ENCODE measurements at regions not wholly inside any gene's neighbourhood (a gene's known extent, or its start where the extent isn't known, plus 50 kb on each side); places are given as distances from the start of the nearest gene placed in this dataset.

DNA sequence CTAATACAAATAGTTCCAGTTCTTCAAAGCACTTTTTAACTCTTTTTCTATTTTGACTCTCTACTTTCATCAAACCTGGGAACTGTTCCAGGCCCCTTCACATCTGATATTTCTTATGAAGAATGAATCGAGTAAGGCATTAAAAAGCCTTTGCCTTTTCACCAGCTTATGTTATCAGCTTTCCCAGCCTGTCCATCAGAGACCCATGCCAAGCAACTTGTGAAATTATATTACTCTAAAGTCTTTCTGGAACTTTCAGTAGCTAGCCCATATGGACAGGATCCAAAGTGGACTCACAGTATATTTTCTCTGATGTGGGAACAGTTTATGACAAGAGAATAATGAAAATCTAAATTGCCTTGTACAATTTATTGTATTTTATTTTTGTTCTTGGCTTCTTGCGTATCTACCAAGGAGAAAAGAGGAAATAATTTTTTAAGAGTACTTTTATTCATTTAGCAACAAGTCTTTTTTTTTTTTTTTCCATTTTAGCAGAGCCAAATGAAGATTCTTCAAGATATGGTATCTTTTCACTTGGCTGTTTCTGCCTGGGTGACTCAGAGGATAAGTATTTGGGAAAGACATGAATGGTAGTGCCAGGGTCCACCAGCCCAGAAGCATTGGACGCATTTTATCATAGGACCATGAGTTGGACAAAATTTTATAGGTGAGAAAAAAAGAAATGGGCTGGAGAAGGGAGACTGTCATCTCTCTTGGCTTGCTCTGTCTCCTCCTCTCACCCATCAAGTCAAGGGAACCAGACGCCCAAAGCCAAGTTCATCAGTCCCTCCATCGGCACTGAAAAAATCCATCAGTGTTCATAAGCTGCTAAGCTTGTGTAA is 195.8 kb upstream of the NEBL start:
- Mint-ChIP-seq H3K9me3 (peaks cover 0 to 2% (median 0%) of the 10 kb centered on the region in 5 donors), H3K27me3 (peaks cover 0 to 2% of the 10 kb centered on the region in 2 donors), H3K27ac (no peak overlapping the region), H3K4me3 (no peak overlapping the region), H3K4me1 (no peaks in the 10 kb centered on the region), H3K36me3 (no peaks in the 10 kb centered on the region)
- ChIA-PET CTCF (no interaction called here), POLR2A (no interaction called here)
- Histone ChIP-seq H3K4me3 (ENCODE audit: low read length) (no peak overlapping the region), H3K27ac (ENCODE audit: low read depth, low read length) (no peak overlapping the region), H3K36me3 (ENCODE audit: insufficient read depth, low read length) (no peaks in the 10 kb centered on the region), H3K9me3 (ENCODE audit: low read length) (no peaks in the 10 kb centered on the region), H3K4me1 (ENCODE audit: insufficient read depth, low read length) (no peaks in the 10 kb centered on the region), H3K27me3 (ENCODE audit: insufficient read depth, low read length, poor library complexity, severe bottlenecking) (no peaks in the 10 kb centered on the region)
- no peak for DNase-seq

DNA sequence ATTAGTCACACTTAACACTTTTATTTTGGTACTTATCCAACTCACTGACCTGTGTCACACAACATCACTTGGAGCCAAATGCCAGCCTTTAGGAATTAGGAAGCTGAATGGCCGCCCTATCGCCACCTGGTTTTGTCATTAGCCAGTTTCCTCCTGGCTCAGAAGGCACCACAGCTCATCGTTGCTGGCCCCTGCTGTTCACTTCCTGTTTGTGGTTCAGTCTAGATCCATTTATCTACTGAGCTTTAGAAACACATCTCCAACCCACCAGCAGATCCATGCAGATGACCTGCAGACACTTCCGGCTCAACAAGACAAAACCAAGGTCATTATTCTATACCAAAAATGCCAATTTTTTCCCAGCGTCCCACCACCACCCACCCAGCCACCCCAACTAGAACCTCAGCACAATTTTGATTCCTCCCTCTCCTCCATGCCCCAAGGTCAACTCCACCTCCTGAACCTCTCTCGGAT is 193.5 kb upstream of the NEBL start:
- CTCF ChIA-PET = no interaction called here
- no peaks in the 10 kb centered on the region for H3K36me3 Mint-ChIP-seq
- Histone ChIP-seq H3K36me3 (ENCODE audit: insufficient read depth, low read length) (no peaks in the 10 kb centered on the region), H3K4me1 (ENCODE audit: insufficient read depth, low read length) (no peaks in the 10 kb centered on the region), H3K27ac (ENCODE audit: low read depth, low read length) (no peak overlapping the region), H3K4me3 (ENCODE audit: low read length) (no peak overlapping the region), H3K27me3 (ENCODE audit: insufficient read depth, low read length, poor library complexity, severe bottlenecking) (no peaks in the 10 kb centered on the region), H3K9me3 (ENCODE audit: low read length) (no peaks in the 10 kb centered on the region)
- H3K4me1 Mint-ChIP-seq = no peaks in the 10 kb centered on the region
- POLR2A ChIA-PET = no interaction called here
- H3K27ac Mint-ChIP-seq = no peak overlapping the region
- H3K4me3 Mint-ChIP-seq = no peak overlapping the region
- peaks cover 0 to 2% (median 0%) of the 10 kb centered on the region in 5 donors for H3K9me3 Mint-ChIP-seq
- H3K27me3 Mint-ChIP-seq = peaks cover 0 to 2% of the 10 kb centered on the region in 2 donors
- DNase-seq = no peak

DNA sequence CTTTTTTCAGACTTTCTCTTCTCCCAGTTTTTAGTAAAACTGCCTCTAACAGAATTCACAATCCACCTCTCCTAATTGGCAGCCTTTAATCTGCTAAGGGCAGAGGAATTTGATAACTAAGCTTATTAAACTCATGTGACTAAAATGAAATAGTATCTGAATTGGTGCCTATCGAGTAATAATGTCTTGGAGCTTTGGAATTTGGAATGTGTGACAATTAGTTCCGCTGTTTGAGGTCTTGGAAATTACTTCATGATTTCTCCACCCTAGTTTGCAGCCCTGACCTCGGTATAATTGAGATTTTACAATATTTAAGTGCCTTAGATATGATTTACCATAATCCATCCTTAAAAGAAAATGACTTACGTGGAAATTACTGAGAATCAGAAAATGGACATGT is 190.4 kb upstream of the NEBL start:
- H3K27me3 Mint-ChIP-seq = peaks cover 0 to 2% of the 10 kb centered on the region in 2 donors
- H3K36me3 Mint-ChIP-seq = no peaks in the 10 kb centered on the region
- H3K9me3 Mint-ChIP-seq = no peaks in the 10 kb centered on the region
- no peaks in the 10 kb centered on the region for H3K27me3 ChIP-seq (ENCODE audit: insufficient read depth, low read length, poor library complexity, severe bottlenecking)
- no peaks in the 10 kb centered on the region for H3K36me3 ChIP-seq (ENCODE audit: insufficient read depth, low read length)
- DNase-seq = no peak
- H3K27ac Mint-ChIP-seq = no peak overlapping the region
- no peaks in the 10 kb centered on the region for H3K4me1 Mint-ChIP-seq
- no peak overlapping the region for H3K4me3 ChIP-seq (ENCODE audit: low read length)
- ChIA-PET POLR2A (no interaction called here), CTCF (no interaction called here)
- H3K9me3 ChIP-seq (ENCODE audit: low read length) = no peaks in the 10 kb centered on the region
- H3K4me3 Mint-ChIP-seq = no peak overlapping the region
- no peak overlapping the region for H3K27ac ChIP-seq (ENCODE audit: low read depth, low read length)
- H3K4me1 ChIP-seq (ENCODE audit: insufficient read depth, low read length) = no peaks in the 10 kb centered on the region

DNA sequence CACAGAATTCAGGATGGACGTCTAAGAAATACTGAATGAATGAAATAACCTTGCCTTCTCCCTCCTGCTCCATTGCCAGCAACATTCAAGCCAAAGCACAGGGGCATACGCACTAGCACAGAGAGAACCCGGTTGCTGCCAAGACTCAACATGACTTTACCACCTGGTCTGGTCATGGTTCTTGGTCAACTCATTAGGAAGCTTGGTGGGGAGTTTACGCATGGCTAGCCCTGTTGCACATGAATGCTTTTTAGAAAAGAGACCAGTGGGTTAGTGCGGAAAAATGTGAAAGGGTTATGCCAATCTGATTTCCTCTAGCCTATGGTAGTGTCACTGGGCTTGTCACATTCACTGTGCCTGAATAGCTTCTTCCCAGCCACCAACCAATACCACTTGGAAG is 187.6 kb upstream of the NEBL start:
- DNase-seq = no peak
- Histone ChIP-seq H3K27me3 (ENCODE audit: insufficient read depth, low read length, poor library complexity, severe bottlenecking) (no peaks in the 10 kb centered on the region), H3K36me3 (ENCODE audit: insufficient read depth, low read length) (no peaks in the 10 kb centered on the region), H3K9me3 (ENCODE audit: low read length) (no peaks in the 10 kb centered on the region), H3K27ac (ENCODE audit: low read depth, low read length) (no peak overlapping the region), H3K4me3 (ENCODE audit: low read length) (no peak overlapping the region), H3K4me1 (ENCODE audit: insufficient read depth, low read length) (no peaks in the 10 kb centered on the region)
- H3K4me1 Mint-ChIP-seq = no peaks in the 10 kb centered on the region
- no peak overlapping the region for H3K27ac Mint-ChIP-seq
- ChIA-PET POLR2A (no interaction called here), CTCF (no interaction called here)
- H3K9me3 Mint-ChIP-seq = no peaks in the 10 kb centered on the region
- no peaks in the 10 kb centered on the region for H3K36me3 Mint-ChIP-seq
- H3K27me3 Mint-ChIP-seq = no peaks in the 10 kb centered on the region
- H3K4me3 Mint-ChIP-seq = no peak overlapping the region

DNA sequence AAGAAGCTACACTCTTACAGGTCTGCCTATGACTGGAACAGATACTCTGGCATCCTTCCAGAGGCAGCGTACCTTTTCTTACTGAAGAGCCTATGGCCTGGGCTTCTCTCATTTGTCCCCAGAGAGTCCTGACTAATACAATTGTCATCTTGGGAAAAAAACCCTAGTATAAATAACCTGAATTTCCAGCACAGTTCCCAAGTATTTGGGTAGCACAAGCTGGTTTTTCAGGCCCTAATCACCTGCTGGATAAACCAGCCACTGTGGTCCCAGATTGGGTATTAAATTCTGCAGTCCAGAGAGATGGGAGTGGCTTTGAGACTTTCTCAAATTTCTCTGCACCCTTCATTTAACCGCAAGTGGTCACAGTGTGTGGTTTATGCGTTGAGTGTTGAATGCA is 186.8 kb upstream of the NEBL start:
- ChIA-PET POLR2A (no interaction called here), CTCF (no interaction called here)
- H3K4me1 Mint-ChIP-seq = no peaks in the 10 kb centered on the region
- no peak overlapping the region for H3K4me3 Mint-ChIP-seq
- no peaks in the 10 kb centered on the region for H3K36me3 ChIP-seq (ENCODE audit: insufficient read depth, low read length)
- H3K9me3 Mint-ChIP-seq = no peaks in the 10 kb centered on the region
- H3K27me3 ChIP-seq (ENCODE audit: insufficient read depth, low read length, poor library complexity, severe bottlenecking) = no peaks in the 10 kb centered on the region
- no peaks in the 10 kb centered on the region for H3K36me3 Mint-ChIP-seq
- no peaks in the 10 kb centered on the region for H3K9me3 ChIP-seq (ENCODE audit: low read length)
- H3K27me3 Mint-ChIP-seq = no peaks in the 10 kb centered on the region
- H3K4me3 ChIP-seq (ENCODE audit: low read length) = no peak overlapping the region
- DNase-seq = no peak
- no peaks in the 10 kb centered on the region for H3K4me1 ChIP-seq (ENCODE audit: insufficient read depth, low read length)
- no peak overlapping the region for H3K27ac ChIP-seq (ENCODE audit: low read depth, low read length)
- H3K27ac Mint-ChIP-seq = no peak overlapping the region

DNA sequence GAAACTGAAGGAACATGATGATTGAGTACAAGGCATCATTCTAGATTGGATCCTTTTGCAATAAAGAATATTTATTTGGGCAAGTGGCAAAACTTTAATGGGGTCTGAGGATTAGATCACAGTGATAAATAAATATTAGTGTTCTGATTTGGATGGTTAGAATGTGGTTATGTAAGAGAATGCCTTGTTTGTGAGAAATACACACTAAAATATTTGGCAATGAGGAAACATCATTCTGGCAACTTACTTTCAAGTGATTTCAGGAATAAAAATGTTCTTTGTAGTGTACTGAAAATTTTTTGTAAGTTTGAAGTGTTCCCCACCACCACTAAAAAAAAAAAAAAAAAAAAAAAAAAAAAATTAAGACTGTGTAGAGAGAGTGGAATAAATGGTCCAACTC is 185.1 kb upstream of the NEBL start:
- Mint-ChIP-seq H3K4me1 (no peaks in the 10 kb centered on the region), H3K36me3 (no peaks in the 10 kb centered on the region), H3K27ac (no peak overlapping the region), H3K9me3 (peaks cover 0 to 2% (median 0%) of the 10 kb centered on the region in 5 donors), H3K27me3 (no peaks in the 10 kb centered on the region), H3K4me3 (no peak overlapping the region)
- Histone ChIP-seq H3K4me1 (ENCODE audit: insufficient read depth, low read length) (no peaks in the 10 kb centered on the region), H3K4me3 (ENCODE audit: low read length) (no peak overlapping the region), H3K9me3 (ENCODE audit: low read length) (no peaks in the 10 kb centered on the region), H3K27me3 (ENCODE audit: insufficient read depth, low read length, poor library complexity, severe bottlenecking) (no peaks in the 10 kb centered on the region), H3K27ac (ENCODE audit: low read depth, low read length) (no peak overlapping the region), H3K36me3 (ENCODE audit: insufficient read depth, low read length) (no peaks in the 10 kb centered on the region)
- ChIA-PET CTCF (no interaction called here), POLR2A (no interaction called here)
- no peak for DNase-seq

DNA sequence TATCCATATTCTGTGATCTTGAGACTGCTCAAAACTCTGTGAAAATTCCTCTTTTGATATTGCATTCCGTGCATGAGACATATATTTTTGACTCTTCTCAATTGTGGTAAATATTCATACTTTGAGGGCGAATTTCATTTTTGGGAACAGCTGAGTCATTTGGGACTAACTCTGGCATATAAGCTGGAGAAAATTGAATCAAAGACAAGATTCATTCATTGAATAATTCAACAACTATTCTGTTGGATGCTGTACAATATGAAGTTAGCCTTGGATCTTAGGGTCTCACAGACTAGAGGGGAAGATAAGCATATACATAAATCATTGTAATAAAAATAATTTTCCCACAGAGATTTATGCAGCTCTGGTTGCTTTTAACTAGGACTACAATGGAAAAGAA is 183.2 kb upstream of the NEBL start:
- no peak for DNase-seq
- Histone ChIP-seq H3K9me3 (ENCODE audit: low read length) (no peaks in the 10 kb centered on the region), H3K27me3 (ENCODE audit: insufficient read depth, low read length, poor library complexity, severe bottlenecking) (no peaks in the 10 kb centered on the region), H3K4me1 (ENCODE audit: insufficient read depth, low read length) (no peaks in the 10 kb centered on the region), H3K36me3 (ENCODE audit: insufficient read depth, low read length) (no peaks in the 10 kb centered on the region), H3K4me3 (ENCODE audit: low read length) (no peak overlapping the region), H3K27ac (ENCODE audit: low read depth, low read length) (no peak overlapping the region)
- Mint-ChIP-seq H3K4me1 (no peaks in the 10 kb centered on the region), H3K36me3 (no peaks in the 10 kb centered on the region), H3K27ac (no peak overlapping the region), H3K27me3 (no peaks in the 10 kb centered on the region), H3K9me3 (peaks cover 0 to 2% (median 0%) of the 10 kb centered on the region in 5 donors), H3K4me3 (no peak overlapping the region)
- POLR2A ChIA-PET = no interaction called here
- CTCF ChIA-PET = no interaction called here

DNA sequence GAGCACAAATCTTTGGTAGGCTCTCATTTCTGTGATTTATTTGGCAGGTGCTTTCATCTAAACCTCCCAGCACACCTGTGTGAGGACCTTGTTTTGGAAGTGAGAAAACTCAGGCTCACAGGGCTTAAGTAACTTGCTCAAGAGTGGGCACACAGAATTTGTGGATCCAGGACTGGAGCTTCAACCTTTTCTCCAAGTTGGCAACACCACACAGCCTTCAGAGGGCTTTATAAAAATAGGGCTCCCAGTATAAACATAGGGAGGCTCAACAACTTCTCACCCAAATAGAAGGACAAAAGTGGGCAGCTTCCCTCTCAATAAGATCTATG is 182.2 kb upstream of the NEBL start:
- Mint-ChIP-seq H3K4me3 (no peak overlapping the region), H3K4me1 (no peaks in the 10 kb centered on the region), H3K27ac (no peak overlapping the region), H3K36me3 (no peaks in the 10 kb centered on the region), H3K9me3 (peaks cover 0 to 2% (median 0%) of the 10 kb centered on the region in 5 donors), H3K27me3 (no peaks in the 10 kb centered on the region)
- H3K9me3 ChIP-seq (ENCODE audit: low read length) = no peaks in the 10 kb centered on the region
- DNase-seq = no peak
- no peaks in the 10 kb centered on the region for H3K36me3 ChIP-seq (ENCODE audit: insufficient read depth, low read length)
- H3K27me3 ChIP-seq (ENCODE audit: insufficient read depth, low read length, poor library complexity, severe bottlenecking) = no peaks in the 10 kb centered on the region
- H3K4me1 ChIP-seq (ENCODE audit: insufficient read depth, low read length) = no peaks in the 10 kb centered on the region
- CTCF ChIA-PET = no interaction called here
- H3K4me3 ChIP-seq (ENCODE audit: low read length) = no peak overlapping the region
- no peak overlapping the region for H3K27ac ChIP-seq (ENCODE audit: low read depth, low read length)
- POLR2A ChIA-PET = no interaction called here

Measured in CD8-positive, alpha-beta memory T cell (primary cell).